OCI-LY7 (cell line): ENCODE measurements at regions not wholly inside any gene's neighbourhood (a gene's known extent, or its start where the extent isn't known, plus 50 kb on each side); places are given as distances from the start of the nearest gene placed in this dataset.

Experiments used
- BruUV-seq: library from RNA; stranded (reverse); fragments of 400-500 nt; replicated peaks from 2 replicates; lab custom pipeline; 2021; lab: Mats Ljungman, UMichigan
- CTCF ChIA-PET: fragments of 300-600 bp; sonication (Branson Sonifier 250); formaldehyde crosslinking; loops from one replicate; lab custom pipeline; 2022; ENCODE audit warnings: antibody characterized with exemption; ENCODE audit not compliant: unreplicated experiment; lab: Charles Lee
- POLR2A ChIA-PET: fragments of 300-600 bp; sonication (Branson Sonifier 250); formaldehyde crosslinking; loops from one replicate; lab custom pipeline; 2022; ENCODE audit warnings: antibody characterized with exemption; lab: Charles Lee
- DNase-seq: peaks from one replicate; pipeline ENCODE4 v3.0.0-alpha.2; 2015; ENCODE audit warnings: low spot score
- H2AFZ ChIP-seq: fragments of 200-600 bp; sonication (generic), shearing (Covaris generic); 2 replicates; pipeline ENCODE4 v1.6.1; 2014; ENCODE audit warnings: mild to moderate bottlenecking, antibody characterized with exemption, low read length, moderate library complexity
- H3K27ac ChIP-seq: fragments of 200-600 bp; sonication (generic); 2 replicates; pipeline ENCODE4 v1.5.1; 2014; ENCODE audit warnings: mixed run types, low read depth, mild to moderate bottlenecking, moderate library complexity, low read length, inconsistent platforms; ENCODE audit not compliant: poor library complexity, severe bottlenecking
- H3K36me3 ChIP-seq: fragments of 200-600 bp; sonication (generic); 2 replicates; pipeline ENCODE4 v1.6.1; 2014; ENCODE audit warnings: mild to moderate bottlenecking, antibody characterized with exemption, low read length, moderate library complexity, mixed read lengths; ENCODE audit not compliant: insufficient read depth
- H3K4me1 ChIP-seq: fragments of 200-600 bp; sonication (generic); 2 replicates; pipeline ENCODE4 v1.5.1; 2014; ENCODE audit warnings: mild to moderate bottlenecking, low read length; ENCODE audit not compliant: insufficient read depth, poor library complexity, severe bottlenecking
- H3K4me2 ChIP-seq: fragments of 200-600 bp; sonication (generic); 2 replicates; pipeline ENCODE4 v1.6.1; 2014; ENCODE audit warnings: mild to moderate bottlenecking, low read length
- H3K4me3 ChIP-seq: fragments of 200-600 bp; sonication (generic); 2 replicates; pipeline ENCODE4 v1.5.1; 2014; ENCODE audit warnings: mild to moderate bottlenecking, low read depth, low read length; ENCODE audit not compliant: poor library complexity, severe bottlenecking
- H3K79me2 ChIP-seq: fragments of 200-600 bp; sonication (generic); 2 replicates; pipeline ENCODE4 v1.6.1; 2016; ENCODE audit warnings: low read depth, mild to moderate bottlenecking, low read length, moderate library complexity, mixed read lengths; ENCODE audit not compliant: insufficient read depth
- H3K9me2 ChIP-seq: fragments of 200-600 bp; sonication (generic); 2 replicates; pipeline ENCODE4 v1.6.1; 2016; ENCODE audit warnings: mild to moderate bottlenecking, low read length, mixed read lengths; ENCODE audit not compliant: insufficient read depth
- H3K9me3 ChIP-seq: fragments of 200-600 bp; sonication (generic); 2 replicates; pipeline ENCODE4 v1.6.1; 2014; ENCODE audit warnings: mild to moderate bottlenecking, mixed run types, low read length, mixed read lengths
- H4K20me1 ChIP-seq: fragments of 200-600 bp; sonication (generic); 2 replicates; pipeline ENCODE4 v1.6.1; 2014; ENCODE audit warnings: mild to moderate bottlenecking, antibody characterized with exemption, low read length, moderate library complexity, mixed read lengths; ENCODE audit not compliant: insufficient read depth
- EZH2phosphoT487 ChIP-seq: fragments of 200-600 bp; sonication (generic); IDR thresholded peaks from 2 replicates; pipeline ENCODE4 v1.6.1; 2018; ENCODE audit warnings: low read depth, borderline replicate concordance, mild to moderate bottlenecking, mixed run types, antibody characterized with exemption, low read length, moderate library complexity, mixed read lengths
- intact Hi-C: fragments of 100-400 bp; cut with micrococcal nuclease; formaldehyde crosslinking; loops from one replicate; pipeline ENCODE4 v1.10.0; 2022; ENCODE audit not compliant: unreplicated experiment
- TF ChIP-seq, protein P1 (sequence below): fragments of 200-600 bp; sonication (generic); conservative IDR thresholded peaks from 2 replicates; pipeline ENCODE4 v1.5.1; 2014; ENCODE audit warnings: mild to moderate bottlenecking, antibody characterized with exemption, low read length, moderate library complexity, mixed read lengths

- DNase-seq: no peak
- no peak overlapping the region for H3K4me3 ChIP-seq
- no peaks in the 10 kb centered on the region for H3K9me2 ChIP-seq
- intact Hi-C loops: no loop called here
- H3K27ac ChIP-seq: no peak overlapping the region
- H3K79me2 ChIP-seq: no peaks in the 10 kb centered on the region
- CTCF ChIA-PET: no interaction called here
- TF ChIP-seq, protein P1, sequence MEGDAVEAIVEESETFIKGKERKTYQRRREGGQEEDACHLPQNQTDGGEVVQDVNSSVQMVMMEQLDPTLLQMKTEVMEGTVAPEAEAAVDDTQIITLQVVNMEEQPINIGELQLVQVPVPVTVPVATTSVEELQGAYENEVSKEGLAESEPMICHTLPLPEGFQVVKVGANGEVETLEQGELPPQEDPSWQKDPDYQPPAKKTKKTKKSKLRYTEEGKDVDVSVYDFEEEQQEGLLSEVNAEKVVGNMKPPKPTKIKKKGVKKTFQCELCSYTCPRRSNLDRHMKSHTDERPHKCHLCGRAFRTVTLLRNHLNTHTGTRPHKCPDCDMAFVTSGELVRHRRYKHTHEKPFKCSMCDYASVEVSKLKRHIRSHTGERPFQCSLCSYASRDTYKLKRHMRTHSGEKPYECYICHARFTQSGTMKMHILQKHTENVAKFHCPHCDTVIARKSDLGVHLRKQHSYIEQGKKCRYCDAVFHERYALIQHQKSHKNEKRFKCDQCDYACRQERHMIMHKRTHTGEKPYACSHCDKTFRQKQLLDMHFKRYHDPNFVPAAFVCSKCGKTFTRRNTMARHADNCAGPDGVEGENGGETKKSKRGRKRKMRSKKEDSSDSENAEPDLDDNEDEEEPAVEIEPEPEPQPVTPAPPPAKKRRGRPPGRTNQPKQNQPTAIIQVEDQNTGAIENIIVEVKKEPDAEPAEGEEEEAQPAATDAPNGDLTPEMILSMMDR: no peak
- TF ChIP-seq EZH2phosphoT487: no peak
- no peak overlapping the region for H2AFZ ChIP-seq
- no peak overlapping the region for H3K4me2 ChIP-seq
- no peaks in the 10 kb centered on the region for H3K4me1 ChIP-seq
- POLR2A ChIA-PET: no interaction called here
- no peaks in the 10 kb centered on the region for H3K36me3 ChIP-seq
- no TSS peak for BruUV-seq
- no peaks in the 10 kb centered on the region for H4K20me1 ChIP-seq
- H3K9me3 ChIP-seq: no peaks in the 10 kb centered on the region
Observed at GRCh38 chr16:56140645-56141044, 50.6 kb upstream of the GNAO1 start.

GRCh38 chr16:56137269-56137668 lies 54.0 kb upstream of the GNAO1 start:
- Histone ChIP-seq H3K36me3 (no peaks in the 10 kb centered on the region), H3K4me3 (no peak overlapping the region), H2AFZ (no peak overlapping the region), H3K4me2 (no peak overlapping the region), H3K9me3 (no peaks in the 10 kb centered on the region), H3K27ac (no peak overlapping the region), H3K4me1 (no peaks in the 10 kb centered on the region), H4K20me1 (no peaks in the 10 kb centered on the region), H3K9me2 (no peaks in the 10 kb centered on the region), H3K79me2 (no peaks in the 10 kb centered on the region)
- TF ChIP-seq EZH2phosphoT487: no peak
- TF ChIP-seq, protein P1: no peak
- DNase-seq: no peak
- no TSS peak for BruUV-seq
- CTCF ChIA-PET: no interaction called here
- intact Hi-C loops: no loop called here
- POLR2A ChIA-PET: no interaction called here

- ChIA-PET CTCF (no interaction called here), POLR2A (interaction anchor here (1.0 kb wide), 1 partner anchor 14 kb away, joined by 3 read pairs; no protein-coding TSS in a partner anchor)
- Histone ChIP-seq H3K79me2 (no peaks in the 10 kb centered on the region), H4K20me1 (no peaks in the 10 kb centered on the region), H3K36me3 (no peaks in the 10 kb centered on the region), H3K9me3 (no peaks in the 10 kb centered on the region), H3K4me3 (no peak overlapping the region), H3K4me2 (no peak overlapping the region), H3K4me1 (no peaks in the 10 kb centered on the region), H3K9me2 (no peaks in the 10 kb centered on the region), H3K27ac (no peak overlapping the region), H2AFZ (no peak overlapping the region)
- TF ChIP-seq EZH2phosphoT487: no peak
- TF ChIP-seq, protein P1: no peak
- intact Hi-C loops: no loop called here
- no peak for DNase-seq
- BruUV-seq: no TSS peak
Observed at GRCh38 chr16:56136256-56136655, 55.0 kb upstream of the GNAO1 start.
